IPS-15b (cell line): ENCODE measurements at regions not wholly inside any gene's neighbourhood (a gene's known extent, or its start where the extent isn't known, plus 50 kb on each side); places are given as distances from the start of the nearest gene placed in this dataset.

ENCODE experiments used
- H3K27me3 ChIP-seq: one replicate; pipeline ENCODE4 v1.6.1; 2013; ENCODE audit warnings: low read length; ENCODE audit not compliant: control insufficient read depth, insufficient read depth
- H3K36me3 ChIP-seq: one replicate; pipeline ENCODE4 v1.6.1; 2013; ENCODE audit warnings: low read length; ENCODE audit not compliant: control insufficient read depth, insufficient read depth
- H3K4me1 ChIP-seq: one replicate; pipeline ENCODE4 v1.6.1; 2013; ENCODE audit warnings: mild to moderate bottlenecking, low read length; ENCODE audit not compliant: control insufficient read depth, insufficient read depth
- H3K4me3 ChIP-seq: one replicate; pipeline ENCODE4 v1.5.1; 2013; ENCODE audit warnings: low read depth, low read length
- H3K9ac ChIP-seq: one replicate; pipeline ENCODE4 v1.6.1; 2013; ENCODE audit warnings: low read depth, mild to moderate bottlenecking, low read length
- H3K9me3 ChIP-seq: one replicate; pipeline ENCODE4 v1.6.1; 2013; ENCODE audit warnings: mild to moderate bottlenecking, low read length; ENCODE audit not compliant: control insufficient read depth, insufficient read depth

DNA sequence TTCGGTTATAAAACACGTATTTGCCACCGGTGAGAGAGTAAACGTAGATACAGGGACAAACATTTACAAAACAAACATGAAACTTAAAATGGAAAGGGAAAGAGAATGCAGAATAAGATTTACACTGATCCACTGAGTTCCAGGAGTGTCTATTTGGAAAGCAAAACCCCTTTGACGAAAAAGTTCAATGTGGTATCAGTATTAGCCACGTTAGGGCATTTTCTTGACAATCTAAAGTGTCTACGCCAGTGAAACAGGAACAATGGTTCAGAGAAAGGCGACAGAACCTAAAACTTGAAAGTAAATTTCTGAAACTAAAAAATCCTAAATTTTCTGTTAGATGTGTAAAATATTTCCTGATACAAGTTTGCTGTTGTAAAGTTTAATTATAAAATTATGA is 278.5 kb upstream of the TENM3 start:
- Histone ChIP-seq H3K4me1 (no peaks in the 10 kb centered on the region), H3K36me3 (no peaks in the 10 kb centered on the region)

DNA sequence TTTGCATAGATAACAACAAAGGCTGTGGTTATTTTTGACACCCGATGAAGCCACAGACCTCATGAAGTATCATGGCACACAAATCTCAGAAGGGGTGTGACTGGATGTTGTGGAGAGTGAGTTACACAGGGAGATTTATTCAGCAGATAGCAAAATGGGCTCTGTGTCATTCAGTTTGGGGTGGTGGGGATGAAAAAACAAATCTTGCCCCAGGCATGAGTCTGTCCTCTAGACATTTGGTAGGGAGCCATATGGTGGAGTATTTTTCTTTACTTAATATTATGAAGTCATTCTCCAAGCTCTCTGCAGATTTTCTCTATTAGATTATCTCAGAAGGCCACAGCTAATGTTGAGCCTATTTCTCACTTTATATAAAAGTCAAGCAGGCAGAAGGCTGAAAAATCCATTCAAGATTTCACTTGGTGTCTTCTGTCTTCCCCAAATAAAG is 277.1 kb upstream of the TENM3 start:
- H3K27me3 ChIP-seq, result no peaks in the 10 kb centered on the region

More for the DNA sequence above, 278.5 kb upstream of the TENM3 start:
- H3K4me3 ChIP-seq, result no peak overlapping the region
- no peaks in the 10 kb centered on the region for H3K27me3 ChIP-seq
- no peaks in the 10 kb centered on the region for H3K9me3 ChIP-seq
- no peak overlapping the region for H3K9ac ChIP-seq

DNA sequence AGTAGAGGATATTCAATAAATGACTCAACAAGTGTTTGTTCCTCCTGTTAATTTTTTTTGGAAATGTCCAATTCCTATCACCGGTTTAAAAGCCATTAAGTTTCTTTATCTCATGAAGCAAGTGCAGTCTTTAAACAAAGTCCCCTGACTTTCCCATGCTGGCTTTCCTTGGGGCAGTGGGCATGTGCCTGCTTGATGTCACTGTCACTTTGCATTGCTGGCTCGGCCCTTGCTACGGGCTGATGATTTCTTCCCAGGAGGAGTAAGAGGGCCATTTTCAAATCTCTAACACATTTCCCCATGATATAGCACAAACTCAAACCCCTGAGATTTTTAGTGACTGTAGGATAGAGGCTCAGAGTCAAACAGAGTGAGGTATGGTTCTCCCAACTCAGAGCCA is 275.8 kb upstream of the TENM3 start:
- H3K36me3 ChIP-seq, result no peaks in the 10 kb centered on the region
- no peaks in the 10 kb centered on the region for H3K9me3 ChIP-seq
- H3K9ac ChIP-seq, result no peak overlapping the region
- no peaks in the 10 kb centered on the region for H3K27me3 ChIP-seq
- no peak overlapping the region for H3K4me3 ChIP-seq
- H3K4me1 ChIP-seq, result no peaks in the 10 kb centered on the region

More for the DNA sequence above, 277.1 kb upstream of the TENM3 start:
- Histone ChIP-seq H3K4me3 (no peak overlapping the region), H3K4me1 (no peaks in the 10 kb centered on the region), H3K9ac (no peak overlapping the region), H3K36me3 (no peaks in the 10 kb centered on the region), H3K9me3 (no peaks in the 10 kb centered on the region)

DNA sequence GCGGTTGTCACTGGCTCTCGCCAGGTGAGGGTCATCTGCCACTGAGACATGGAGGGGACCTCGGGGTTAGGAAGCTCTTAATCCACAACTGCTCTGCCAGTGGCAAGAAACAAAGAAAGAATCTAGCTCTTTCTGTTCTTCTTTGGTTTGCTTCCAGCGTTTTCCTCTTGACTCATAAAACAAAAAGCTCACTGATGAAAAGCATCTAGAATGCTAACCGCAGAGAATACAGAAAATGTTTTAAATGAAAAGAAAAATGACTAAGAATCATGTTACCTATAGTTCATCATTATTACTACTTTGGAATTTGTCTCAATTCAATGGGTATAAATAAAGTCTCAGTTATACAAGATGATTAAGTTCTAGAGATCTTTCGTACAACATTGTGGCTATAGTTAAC is 274.8 kb upstream of the TENM3 start:
- Histone ChIP-seq H3K4me3 (no peak overlapping the region), H3K9me3 (no peaks in the 10 kb centered on the region), H3K4me1 (no peaks in the 10 kb centered on the region), H3K36me3 (no peaks in the 10 kb centered on the region), H3K9ac (no peak overlapping the region), H3K27me3 (no peaks in the 10 kb centered on the region)

DNA sequence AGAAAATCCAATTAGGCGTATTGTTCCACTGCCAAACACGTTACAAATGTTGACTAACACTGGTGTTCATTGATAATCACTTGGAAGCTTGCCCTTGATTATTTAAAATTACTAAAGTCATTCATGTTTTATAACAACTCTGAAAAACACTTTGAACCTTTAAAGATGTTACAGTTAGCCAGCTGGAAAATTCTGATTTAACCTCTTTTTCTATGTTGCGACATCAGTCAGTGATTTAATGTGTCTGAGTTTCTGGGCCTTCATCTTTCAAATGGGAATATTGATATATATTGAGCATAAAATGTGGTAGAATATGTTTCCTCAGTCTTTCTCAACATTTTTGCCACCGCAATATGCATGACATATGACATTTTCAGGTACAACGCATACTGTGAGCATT is 274.1 kb upstream of the TENM3 start:
- H3K27me3 ChIP-seq, result no peaks in the 10 kb centered on the region
- no peak overlapping the region for H3K9ac ChIP-seq
- H3K4me1 ChIP-seq, result no peaks in the 10 kb centered on the region
- no peaks in the 10 kb centered on the region for H3K36me3 ChIP-seq
- no peaks in the 10 kb centered on the region for H3K9me3 ChIP-seq
- no peak overlapping the region for H3K4me3 ChIP-seq

DNA sequence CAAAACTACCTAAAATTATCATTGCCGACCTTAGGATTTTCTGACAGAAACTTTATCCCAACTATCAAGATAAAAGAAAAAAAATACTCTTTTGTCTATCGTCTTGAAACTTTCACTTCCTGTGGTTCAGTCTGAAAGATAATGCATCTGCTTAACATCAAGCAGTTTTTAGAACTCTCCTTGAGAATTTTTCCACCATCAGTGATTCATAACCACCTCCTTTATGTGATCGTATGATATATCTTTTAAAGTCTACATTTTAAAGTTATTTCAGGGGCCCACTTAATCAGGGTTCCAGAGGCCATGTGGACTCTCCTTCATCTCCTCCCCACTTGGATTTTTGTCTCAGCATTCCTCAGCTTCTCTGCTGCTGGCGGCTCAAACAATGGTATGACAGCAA is 272.8 kb upstream of the TENM3 start:
- H3K4me1 ChIP-seq, result no peaks in the 10 kb centered on the region
- H3K4me3 ChIP-seq, result no peak overlapping the region
- no peaks in the 10 kb centered on the region for H3K27me3 ChIP-seq
- no peak overlapping the region for H3K9ac ChIP-seq
- no peaks in the 10 kb centered on the region for H3K9me3 ChIP-seq
- H3K36me3 ChIP-seq, result no peaks in the 10 kb centered on the region

DNA sequence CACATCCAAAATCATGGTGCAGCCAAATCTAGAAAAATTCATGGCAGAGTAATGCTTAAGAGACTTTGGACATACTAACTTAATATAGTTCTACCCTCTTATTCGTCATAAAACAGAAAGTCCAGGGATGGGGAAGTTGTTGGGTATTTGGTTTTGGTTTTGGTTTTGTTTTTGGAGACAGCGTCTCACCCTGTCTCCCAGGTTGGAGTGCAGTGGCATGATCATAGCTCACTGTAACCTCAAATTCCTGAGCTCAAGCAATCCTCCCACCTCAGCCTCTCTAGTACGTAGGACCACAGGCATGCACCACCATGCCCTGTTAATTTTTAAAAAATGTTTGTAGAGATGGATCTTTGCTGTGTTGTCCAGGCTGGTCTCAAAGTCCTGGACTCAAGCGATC is 271.8 kb upstream of the TENM3 start:
- Histone ChIP-seq H3K27me3 (no peaks in the 10 kb centered on the region), H3K36me3 (no peaks in the 10 kb centered on the region), H3K4me1 (no peaks in the 10 kb centered on the region), H3K9me3 (no peaks in the 10 kb centered on the region), H3K4me3 (no peak overlapping the region), H3K9ac (no peak overlapping the region)

DNA sequence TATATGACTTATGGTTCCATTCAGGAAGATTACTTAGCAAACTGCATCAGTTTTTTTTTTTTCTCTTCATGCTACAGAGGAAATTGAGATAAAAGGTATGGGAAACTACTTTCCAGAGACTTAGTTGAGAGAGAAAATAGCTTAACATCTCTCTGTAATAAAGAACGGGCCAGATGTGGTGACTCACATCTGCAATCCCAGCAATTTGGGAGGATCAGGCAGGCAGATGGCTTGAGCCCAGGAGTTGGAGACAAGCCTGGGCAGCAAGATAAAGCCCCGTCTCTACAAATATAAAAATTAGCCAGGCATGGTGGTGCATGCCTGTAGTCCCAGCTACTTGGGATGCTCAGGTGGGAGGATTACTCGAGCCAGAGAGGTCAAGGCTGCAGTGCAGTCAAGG is 271.2 kb upstream of the TENM3 start:
- no peaks in the 10 kb centered on the region for H3K27me3 ChIP-seq

DNA sequence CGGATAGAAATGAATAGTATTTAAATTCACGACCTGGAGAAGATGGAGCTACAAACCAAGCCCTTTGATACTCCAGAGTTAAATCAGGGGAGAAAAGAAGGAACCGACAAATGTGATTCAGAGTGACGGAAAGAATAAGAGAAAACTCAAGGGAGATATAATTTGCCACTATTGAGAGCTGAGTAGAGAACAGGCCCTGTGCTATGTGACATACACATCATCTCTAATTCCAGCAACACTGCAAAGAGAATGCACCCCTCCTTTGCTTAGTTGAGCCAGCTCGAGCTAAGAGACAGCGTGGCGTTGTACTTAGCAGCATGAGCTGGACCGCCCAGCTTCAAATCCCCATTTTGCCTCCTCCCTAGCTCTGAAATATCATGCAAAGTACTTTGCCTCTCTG is 266.4 kb upstream of the TENM3 start:
- Histone ChIP-seq H3K27me3 (no peaks in the 10 kb centered on the region), H3K9me3 (no peaks in the 10 kb centered on the region), H3K36me3 (no peaks in the 10 kb centered on the region), H3K4me1 (no peaks in the 10 kb centered on the region), H3K4me3 (no peak overlapping the region), H3K9ac (no peak overlapping the region)

More for the DNA sequence above, 271.2 kb upstream of the TENM3 start:
- no peaks in the 10 kb centered on the region for H3K36me3 ChIP-seq
- no peak overlapping the region for H3K4me3 ChIP-seq
- no peaks in the 10 kb centered on the region for H3K9me3 ChIP-seq
- H3K9ac ChIP-seq, result no peak overlapping the region
- H3K4me1 ChIP-seq, result no peaks in the 10 kb centered on the region

DNA sequence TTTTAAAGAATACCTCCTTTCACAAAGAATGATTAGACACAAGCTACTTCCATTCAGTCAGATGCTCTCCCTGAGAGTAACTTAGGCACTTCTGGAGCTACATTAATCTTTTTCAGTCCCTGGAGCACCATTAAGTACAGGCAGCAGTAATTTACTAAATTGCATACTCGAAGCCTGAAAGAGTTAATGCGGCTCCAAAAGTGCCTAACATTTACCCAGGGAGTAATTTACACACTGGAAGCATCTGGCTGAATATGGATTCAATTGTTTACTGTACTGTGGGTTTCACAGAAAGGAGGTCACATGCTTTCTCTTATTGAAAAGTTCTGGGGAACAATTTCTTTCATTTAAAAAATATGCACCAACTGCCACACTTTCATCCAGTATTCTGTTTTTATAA is 260.8 kb upstream of the TENM3 start:
- H3K27me3 ChIP-seq, result no peaks in the 10 kb centered on the region
- H3K9ac ChIP-seq, result no peak overlapping the region
- no peaks in the 10 kb centered on the region for H3K36me3 ChIP-seq
- H3K4me3 ChIP-seq, result no peak overlapping the region
- H3K4me1 ChIP-seq, result no peaks in the 10 kb centered on the region
- no peaks in the 10 kb centered on the region for H3K9me3 ChIP-seq

DNA sequence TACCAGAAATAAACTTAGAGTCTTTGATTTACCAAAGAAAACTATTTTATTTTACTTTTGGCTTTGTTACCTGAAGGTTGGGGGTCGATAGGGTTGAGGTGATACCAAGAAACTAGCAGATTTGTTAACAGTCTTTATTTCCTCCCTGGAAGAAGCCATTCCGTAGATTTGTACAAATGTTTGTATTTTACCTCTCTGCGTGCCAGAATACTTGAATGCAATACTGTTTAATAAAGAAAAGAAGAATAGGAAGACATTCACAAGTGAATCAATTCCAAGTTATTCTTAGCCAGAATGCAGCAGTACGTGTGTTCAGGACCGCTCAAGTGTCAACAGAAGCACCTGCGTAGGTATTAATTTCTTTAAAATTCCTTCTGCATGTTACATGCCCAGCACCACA is 260.3 kb upstream of the TENM3 start:
- Histone ChIP-seq H3K9me3 (no peaks in the 10 kb centered on the region), H3K36me3 (no peaks in the 10 kb centered on the region), H3K9ac (no peak overlapping the region), H3K4me3 (no peak overlapping the region), H3K4me1 (no peaks in the 10 kb centered on the region), H3K27me3 (no peaks in the 10 kb centered on the region)

DNA sequence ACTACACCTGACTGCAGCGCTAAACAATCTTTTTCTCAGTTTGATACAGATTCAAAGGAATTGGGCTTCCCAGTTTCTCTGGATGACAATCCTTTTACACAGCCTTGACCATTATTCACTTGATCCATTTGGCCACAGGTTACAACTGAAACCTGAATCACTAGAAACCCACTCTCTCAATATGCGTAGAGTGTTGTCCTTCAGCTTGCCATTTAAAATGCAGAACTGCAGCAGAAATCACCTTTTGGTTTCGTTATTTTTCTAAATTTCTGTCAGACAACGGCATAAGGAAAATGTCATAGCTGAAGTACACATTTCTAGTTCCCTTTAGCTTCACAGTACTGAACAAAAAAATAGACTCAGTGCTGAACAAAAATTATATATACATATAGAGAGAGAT is 255.8 kb upstream of the TENM3 start:
- H3K27me3 ChIP-seq, result no peaks in the 10 kb centered on the region
- no peak overlapping the region for H3K4me3 ChIP-seq
- H3K9me3 ChIP-seq, result no peaks in the 10 kb centered on the region
- no peaks in the 10 kb centered on the region for H3K4me1 ChIP-seq
- no peak overlapping the region for H3K9ac ChIP-seq
- no peaks in the 10 kb centered on the region for H3K36me3 ChIP-seq

DNA sequence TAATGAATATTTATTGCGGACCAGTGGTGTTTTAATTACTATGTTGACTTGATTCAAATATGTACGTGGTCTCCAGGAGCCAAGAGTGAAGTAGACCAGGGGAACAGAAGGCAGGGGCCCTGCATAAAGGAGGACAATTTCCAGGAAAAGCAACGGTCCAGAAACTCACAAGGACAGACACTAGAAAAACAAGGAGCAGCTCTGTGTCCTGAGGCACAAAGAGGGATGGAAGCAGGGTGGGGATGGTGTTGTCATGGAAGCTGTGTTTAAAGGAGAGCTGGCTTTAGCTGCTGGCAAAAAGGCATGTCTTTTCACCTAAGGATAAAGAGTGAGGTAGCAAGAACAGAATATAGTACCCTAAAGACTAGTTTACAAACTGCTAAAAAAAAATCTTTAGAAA is 254.1 kb upstream of the TENM3 start:
- no peak overlapping the region for H3K9ac ChIP-seq
- H3K4me1 ChIP-seq, result no peaks in the 10 kb centered on the region
- H3K4me3 ChIP-seq, result no peak overlapping the region
- H3K27me3 ChIP-seq, result no peaks in the 10 kb centered on the region
- no peaks in the 10 kb centered on the region for H3K9me3 ChIP-seq
- H3K36me3 ChIP-seq, result no peaks in the 10 kb centered on the region
